Keratinocyte (primary cell): ENCODE measurements at regions not wholly inside any gene's neighbourhood (a gene's known extent, or its start where the extent isn't known, plus 50 kb on each side); places are given as distances from the start of the nearest gene placed in this dataset.

ENCODE experiments used
- DNase-seq: peaks from one replicate; pipeline ENCODE4 v3.0.0-alpha.2; 2011; ENCODE audit warnings: low read depth, missing footprints, low spot score
- FAIRE-seq: peaks from 2 replicates; lab custom pipeline; 2011; peaks lifted over from hg19 to GRCh38; lab: Jason Lieb, UNC
- H2AFZ ChIP-seq: 2 replicates; pipeline ENCODE4 v1.6.0; 2012; ENCODE audit warnings: low read length, control low read depth, inconsistent platforms; ENCODE audit not compliant: control insufficient read depth
- H3K27ac ChIP-seq: 2 replicates; pipeline ENCODE4 v1.5.1; 2011; ENCODE audit warnings: low read length; ENCODE audit not compliant: control insufficient read depth, insufficient read depth
- H3K27me3 ChIP-seq: 3 replicates; pipeline ENCODE4 v1.6.0; 2011; ENCODE audit warnings: low read length; ENCODE audit not compliant: control insufficient read depth, insufficient read depth; ENCODE audit errors: extremely low read depth
- H3K36me3 ChIP-seq, 2 experiments: 2 replicates in 1 of 2; 3 replicates in 1 of 2; pipeline ENCODE4 v1.5.1; 2011; ENCODE audit warnings: low read length in 2 of 2, mild to moderate bottlenecking in 1 of 2; ENCODE audit not compliant: control insufficient read depth in 2 of 2, insufficient read depth in 2 of 2; ENCODE audit errors: extremely low read depth in 1 of 2
- H3K4me1 ChIP-seq: 3 replicates; pipeline ENCODE4 v1.5.1; 2011; ENCODE audit warnings: low read length; ENCODE audit not compliant: control insufficient read depth, insufficient read depth; ENCODE audit errors: extremely low read depth
- H3K4me2 ChIP-seq: 3 replicates; pipeline ENCODE4 v1.6.0; 2011; ENCODE audit warnings: low read depth, low read length; ENCODE audit not compliant: control insufficient read depth, insufficient read depth; ENCODE audit errors: extremely low read depth
- H3K4me3 ChIP-seq, 3 experiments: fragments of 200-600 bp in 1 of 3; sonication (generic) in 1 of 3; 2 replicates in 2 of 3; 3 replicates in 1 of 3; pipeline ENCODE4 v1.5.1; 2011 to 2016; ENCODE audit warnings: low read length in 3 of 3, mild to moderate bottlenecking in 3 of 3, control low read depth in 2 of 3, inconsistent platforms in 1 of 3, low read depth in 1 of 3, mixed read lengths in 1 of 3, mixed run types in 1 of 3, moderate library complexity in 1 of 3; ENCODE audit not compliant: control insufficient read depth in 2 of 3, insufficient read depth in 2 of 3; ENCODE audit errors: extremely low read depth in 1 of 3
- H3K79me2 ChIP-seq: 2 replicates; pipeline ENCODE4 v1.6.0; 2012; ENCODE audit warnings: low read length; ENCODE audit not compliant: control insufficient read depth, insufficient read depth
- H3K9ac ChIP-seq: 3 replicates; pipeline ENCODE4 v1.6.0; 2011; ENCODE audit warnings: low read length; ENCODE audit not compliant: control insufficient read depth, insufficient read depth; ENCODE audit errors: extremely low read depth
- H3K9me1 ChIP-seq: 3 replicates; pipeline ENCODE4 v1.6.0; 2011; ENCODE audit warnings: low read length; ENCODE audit not compliant: control insufficient read depth, insufficient read depth; ENCODE audit errors: extremely low read depth
- H3K9me3 ChIP-seq: 2 replicates; pipeline ENCODE4 v1.5.1; 2012; ENCODE audit warnings: low read depth, low read length; ENCODE audit not compliant: control insufficient read depth
- H4K20me1 ChIP-seq: 3 replicates; pipeline ENCODE4 v1.6.0; 2011; ENCODE audit warnings: low read length; ENCODE audit not compliant: control insufficient read depth, insufficient read depth; ENCODE audit errors: extremely low read depth
- CTCF ChIP-seq, 3 experiments: IDR thresholded peaks in 1 of 3; conservative IDR thresholded peaks in 1 of 3; optimal IDR thresholded peaks in 1 of 3; 2 replicates in 2 of 3; 3 replicates in 1 of 3; pipeline versions ENCODE3 to v1.5.1; 2011; ENCODE audit warnings: low read length in 3 of 3, mild to moderate bottlenecking in 3 of 3, moderate library complexity in 2 of 3, control low read depth in 1 of 3, inconsistent platforms in 1 of 3; ENCODE audit not compliant: insufficient read depth in 2 of 3; ENCODE audit errors: extremely low read depth in 1 of 3
- EZH2 ChIP-seq: IDR thresholded peaks from one replicate; pipeline ENCODE4 v1.6.1; 2012; ENCODE audit warnings: inconsistent platforms, mild to moderate bottlenecking, low read length, moderate library complexity
- dilution Hi-C: fragments of 300-500 bp; cut with MboI; formaldehyde crosslinking; loops from one replicate; pipeline ENCODE4 v1.7.0; 2020; ENCODE audit warnings: low sequenced_read_pairs; ENCODE audit not compliant: extremely low pct_ligation_motif_present

- no peak overlapping the region for H2AFZ ChIP-seq
- H3K36me3 ChIP-seq = no peaks in the 10 kb centered on the region
- no peaks in the 10 kb centered on the region for H3K9me1 ChIP-seq
- H3K4me2 ChIP-seq = no peak overlapping the region
- no peak overlapping the region for H3K4me3 ChIP-seq
- no peak overlapping the region for H3K27ac ChIP-seq
- no peak overlapping the region for H3K9ac ChIP-seq
- no peaks in the 10 kb centered on the region for H4K20me1 ChIP-seq
- H3K79me2 ChIP-seq = no peaks in the 10 kb centered on the region
- FAIRE-seq (no peak), DNase-seq (no peak)
- no peaks in the 10 kb centered on the region for H3K9me3 ChIP-seq
- H3K4me1 ChIP-seq = no peaks in the 10 kb centered on the region
- dilution Hi-C loops = no loop called here
- TF ChIP-seq CTCF (optimal IDR thresholded peaks at IDR 0.05 in 1 of 3, IDR thresholded peaks at IDR 0.05 in 1 of 3, conservative IDR thresholded peaks at IDR 0.05 in 1 of 3; ENCODE audit: extremely low read depth in 1 of 3, insufficient read depth in 2 of 3, low read length in 3 of 3) = peak in 2 of 3 experiments; percentile 43 to 62
- no peak for TF ChIP-seq EZH2
- H3K27me3 ChIP-seq = no peaks in the 10 kb centered on the region
These were observed 1389.8 kb upstream of the TMEFF2 start for GRCh38 chr2:193584522-193584938.

GRCh38 chr2:193583638-193584400 lies 1389.1 kb upstream of the TMEFF2 start:
- Histone ChIP-seq H3K4me2 (no peak overlapping the region), H2AFZ (no peak overlapping the region), H3K4me1 (no peaks in the 10 kb centered on the region), H3K9me1 (no peaks in the 10 kb centered on the region), H3K9me3 (no peaks in the 10 kb centered on the region), H3K79me2 (no peaks in the 10 kb centered on the region), H3K27ac (no peak overlapping the region), H3K9ac (no peak overlapping the region), H3K27me3 (no peaks in the 10 kb centered on the region), H4K20me1 (no peaks in the 10 kb centered on the region), H3K36me3 (no peaks in the 10 kb centered on the region), H3K4me3 (no peak overlapping the region)
- DNase-seq (no peak), FAIRE-seq (no peak)
- TF ChIP-seq CTCF (optimal IDR thresholded peaks at IDR 0.05 in 1 of 3, IDR thresholded peaks at IDR 0.05 in 1 of 3, conservative IDR thresholded peaks at IDR 0.05 in 1 of 3; ENCODE audit: extremely low read depth in 1 of 3, insufficient read depth in 2 of 3, low read length in 3 of 3) (peak in 2 of 3 experiments; percentile 20 to 24), EZH2 (no peak)
- dilution Hi-C loops = no loop called here
